22Rv1 (cell line): ENCODE measurements at regions not wholly inside any gene's neighbourhood (a gene's known extent, or its start where the extent isn't known, plus 50 kb on each side); places are given as distances from the start of the nearest gene placed in this dataset.

Experiments used
- ZFX ChIP-seq: fragments of 450-650 bp; IDR thresholded peaks from 2 replicates; pipeline ENCODE4 v1.6.1; 2017; ENCODE audit warnings: antibody characterized with exemption, borderline replicate concordance
- TF ChIP-seq, protein P1 (sequence below): fragments of 450-650 bp; IDR thresholded peaks from 2 replicates; pipeline ENCODE4 v1.5.1; 2017; ENCODE audit warnings: mild to moderate bottlenecking

DNA sequence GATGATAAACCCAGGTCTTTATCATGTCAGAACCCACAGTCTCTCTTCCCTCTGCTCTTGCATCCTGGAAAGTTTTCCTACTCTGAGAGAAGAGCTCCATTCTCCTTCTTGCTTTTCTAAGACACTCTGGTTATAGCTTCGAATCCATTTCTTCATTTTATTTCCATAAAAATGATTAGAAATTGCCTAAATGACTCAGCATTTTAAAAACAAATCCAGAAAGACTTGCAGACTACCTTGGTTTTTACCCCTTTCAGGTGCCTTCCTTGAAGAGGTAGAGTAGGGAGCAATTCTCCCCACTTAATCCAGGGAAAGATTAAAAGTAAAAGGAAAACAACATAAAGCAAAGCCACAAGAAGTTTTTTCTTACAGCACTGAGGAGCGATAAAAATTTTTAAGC is 1256.0 kb downstream of the ROBO1 start:
- TF ChIP-seq, protein P1, sequence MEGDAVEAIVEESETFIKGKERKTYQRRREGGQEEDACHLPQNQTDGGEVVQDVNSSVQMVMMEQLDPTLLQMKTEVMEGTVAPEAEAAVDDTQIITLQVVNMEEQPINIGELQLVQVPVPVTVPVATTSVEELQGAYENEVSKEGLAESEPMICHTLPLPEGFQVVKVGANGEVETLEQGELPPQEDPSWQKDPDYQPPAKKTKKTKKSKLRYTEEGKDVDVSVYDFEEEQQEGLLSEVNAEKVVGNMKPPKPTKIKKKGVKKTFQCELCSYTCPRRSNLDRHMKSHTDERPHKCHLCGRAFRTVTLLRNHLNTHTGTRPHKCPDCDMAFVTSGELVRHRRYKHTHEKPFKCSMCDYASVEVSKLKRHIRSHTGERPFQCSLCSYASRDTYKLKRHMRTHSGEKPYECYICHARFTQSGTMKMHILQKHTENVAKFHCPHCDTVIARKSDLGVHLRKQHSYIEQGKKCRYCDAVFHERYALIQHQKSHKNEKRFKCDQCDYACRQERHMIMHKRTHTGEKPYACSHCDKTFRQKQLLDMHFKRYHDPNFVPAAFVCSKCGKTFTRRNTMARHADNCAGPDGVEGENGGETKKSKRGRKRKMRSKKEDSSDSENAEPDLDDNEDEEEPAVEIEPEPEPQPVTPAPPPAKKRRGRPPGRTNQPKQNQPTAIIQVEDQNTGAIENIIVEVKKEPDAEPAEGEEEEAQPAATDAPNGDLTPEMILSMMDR = no peak
- TF ChIP-seq ZFX = no peak
